Bone marrow (tissue), 2 donors: ENCODE measurements at regions not wholly inside any gene's neighbourhood (a gene's known extent, or its start where the extent isn't known, plus 50 kb on each side); places are given as distances from the start of the nearest gene placed in this dataset.
A peak's percentile ranks its signal among the peaks of the same experiment; 100 is the strongest.
"Not testable (repeated sequence)": the region's sequence is repeated elsewhere in the genome, so short reads cannot be mapped to it uniquely, and the experiment has no call there.

Experiments
- DNase-seq, 2 donors: peaks; one replicate each; lab custom pipeline; 2025; lab: John Stamatoyannopoulos, UW

- no peak for DNase-seq
Measured at GRCh38 chrX:81857192-81857591, 655.3 kb downstream of the SH3BGRL start.

GRCh38 chrX:81866873-81867272 is 665.0 kb downstream of the SH3BGRL start:
- DNase-seq = no peak

- DNase-seq = no peak
Measured at GRCh38 chrX:81868979-81869378, 667.1 kb downstream of the SH3BGRL start.

GRCh38 chrX:81874807-81875206 is 672.9 kb downstream of the SH3BGRL start:
- DNase-seq = no peak

- DNase-seq = no peak
Measured at GRCh38 chrX:81875800-81876199, 673.9 kb downstream of the SH3BGRL start.

GRCh38 chrX:81876437-81876836 is 674.5 kb downstream of the SH3BGRL start:
- DNase-seq = no peak

- peak in 1 of 2 donors; percentile 48 for DNase-seq
Measured at GRCh38 chrX:81890521-81890920, 688.6 kb downstream of the SH3BGRL start.

- no peak for DNase-seq
Measured at GRCh38 chrX:81900522-81900921, 698.6 kb downstream of the SH3BGRL start.

GRCh38 chrX:81925812-81926211 is 723.9 kb downstream of the SH3BGRL start:
- no peak for DNase-seq

- DNase-seq = not testable (repeated sequence)
Measured at GRCh38 chrX:81945911-81946310, 744.0 kb downstream of the SH3BGRL start.

- DNase-seq = no peak
Measured at GRCh38 chrX:81957318-81957717, 755.4 kb downstream of the SH3BGRL start.

GRCh38 chrX:81957900-81958545 is 756.1 kb downstream of the SH3BGRL start:
- DNase-seq = no peak

GRCh38 chrX:81959964-81960363 is 758.1 kb downstream of the SH3BGRL start:
- DNase-seq = no peak

GRCh38 chrX:81974413-81974812 is 772.5 kb downstream of the SH3BGRL start:
- not testable (repeated sequence) for DNase-seq

GRCh38 chrX:81979806-81980515 is 778.1 kb downstream of the SH3BGRL start:
- no peak for DNase-seq

GRCh38 chrX:81987217-81987616 is 785.3 kb downstream of the SH3BGRL start:
- not testable (repeated sequence) for DNase-seq

- no peak for DNase-seq
Measured at GRCh38 chrX:81996166-81996565, 794.3 kb downstream of the SH3BGRL start.

- DNase-seq = no peak
Measured at GRCh38 chrX:82029571-82030218, 827.8 kb downstream of the SH3BGRL start.

- DNase-seq = no peak
Measured at GRCh38 chrX:82031250-82031649, 829.3 kb downstream of the SH3BGRL start.

GRCh38 chrX:82038793-82039192 is 836.9 kb downstream of the SH3BGRL start:
- no peak for DNase-seq

- DNase-seq = no peak
Measured at GRCh38 chrX:82041034-82041433, 839.1 kb downstream of the SH3BGRL start.

GRCh38 chrX:82058728-82059127 is 856.8 kb downstream of the SH3BGRL start:
- no peak for DNase-seq

- DNase-seq = no peak
Measured at GRCh38 chrX:82070948-82071347, 869.0 kb downstream of the SH3BGRL start.
